MCF 10A (cell line): ENCODE measurements at regions not wholly inside any gene's neighbourhood (a gene's known extent, or its start where the extent isn't known, plus 50 kb on each side); places are given as distances from the start of the nearest gene placed in this dataset.

ENCODE experiments used
- BruUV-seq: library from RNA; stranded (reverse); fragments of 400-500 nt; replicated peaks from 2 replicates; lab custom pipeline; 2021; lab: Mats Ljungman, UMichigan
- CTCF ChIA-PET: fragments of 300-600 bp; sonication (Branson Sonifier 250); formaldehyde crosslinking; extraction: SDS; loops from one replicate; lab custom pipeline; 2021; ENCODE audit warnings: antibody characterized with exemption, inconsistent platforms; lab: Yijun Ruan, JAX
- POLR2A ChIA-PET: fragments of 300-600, 350-650 bp; sonication (Branson Sonifier 250); formaldehyde crosslinking; extraction: SDS; loops from one replicate; lab custom pipeline; 2020; ENCODE audit warnings: antibody characterized with exemption, inconsistent platforms; lab: Yijun Ruan, JAX
- DNase-seq: peaks from one replicate; pipeline ENCODE4 v3.0.0-alpha.2; 2018; ENCODE audit not compliant: unreplicated experiment
- H3K27ac Mint-ChIP-seq: one replicate; pipeline ENCODE4 v1.8.0; 2022; ENCODE audit warnings: mild to moderate bottlenecking, low read depth, mixed read lengths; ENCODE audit not compliant: unreplicated experiment
- H3K27me3 Mint-ChIP-seq: one replicate; pipeline ENCODE4 v1.8.0; 2022; ENCODE audit warnings: mixed read lengths; ENCODE audit not compliant: insufficient read depth, unreplicated experiment
- H3K36me3 Mint-ChIP-seq: one replicate; pipeline ENCODE4 v1.8.0; 2022; ENCODE audit warnings: mild to moderate bottlenecking, moderate library complexity, mixed read lengths; ENCODE audit not compliant: insufficient read depth, unreplicated experiment
- H3K4me1 Mint-ChIP-seq: one replicate; pipeline ENCODE4 v1.8.0; 2022; ENCODE audit warnings: mixed read lengths; ENCODE audit not compliant: insufficient read depth, unreplicated experiment
- H3K4me3 Mint-ChIP-seq: one replicate; pipeline ENCODE4 v1.8.0; 2022; ENCODE audit warnings: mild to moderate bottlenecking, moderate library complexity, mixed read lengths; ENCODE audit not compliant: unreplicated experiment
- H3K9me3 Mint-ChIP-seq: one replicate; pipeline ENCODE4 v1.8.0; 2022; ENCODE audit warnings: mixed read lengths; ENCODE audit not compliant: unreplicated experiment
- CTCF ChIP-seq: fragments of 200-600 bp; IDR thresholded peaks from one replicate; pipeline ENCODE4 v1.8.0; 2022; ENCODE audit warnings: antibody characterized with exemption, mild to moderate bottlenecking; ENCODE audit not compliant: unreplicated experiment
- intact Hi-C: fragments of 100-400 bp; cut with micrococcal nuclease; formaldehyde crosslinking; loops from 2 replicates; pipeline ENCODE4 v1.14.1; 2022

GRCh38 chr13:90690458-90691080 lies 656.9 kb upstream of the MIR17HG start:
- H3K27ac Mint-ChIP-seq, result no peak overlapping the region
- H3K9me3 Mint-ChIP-seq, result no peaks in the 10 kb centered on the region
- no peak for TF ChIP-seq CTCF
- no TSS peak for BruUV-seq
- no peak for DNase-seq
- H3K27me3 Mint-ChIP-seq, result no peaks in the 10 kb centered on the region
- intact Hi-C loops, result no loop called here
- ChIA-PET POLR2A (no interaction called here), CTCF (no interaction called here)
- no peak overlapping the region for H3K4me3 Mint-ChIP-seq
- H3K4me1 Mint-ChIP-seq, result no peaks in the 10 kb centered on the region
- H3K36me3 Mint-ChIP-seq, result no peaks in the 10 kb centered on the region

GRCh38 chr13:90696254-90696653 lies 651.2 kb upstream of the MIR17HG start:
- no TSS peak for BruUV-seq
- Mint-ChIP-seq H3K36me3 (no peaks in the 10 kb centered on the region), H3K9me3 (no peaks in the 10 kb centered on the region), H3K4me1 (peaks cover 6% of the 10 kb centered on the region), H3K27ac (no peak overlapping the region), H3K27me3 (no peaks in the 10 kb centered on the region), H3K4me3 (no peak overlapping the region)
- ChIA-PET CTCF (no interaction called here), POLR2A (no interaction called here)
- peak; percentile 71 for DNase-seq
- no peak for TF ChIP-seq CTCF
- intact Hi-C loops, result no loop called here

GRCh38 chr13:90696656-90697055 lies 650.8 kb upstream of the MIR17HG start:
- BruUV-seq, result no TSS peak
- CTCF ChIA-PET, result no interaction called here
- no peaks in the 10 kb centered on the region for H3K27me3 Mint-ChIP-seq
- TF ChIP-seq CTCF, result no peak
- DNase-seq, result peak; percentile 41
- no peak overlapping the region for H3K27ac Mint-ChIP-seq
- H3K4me3 Mint-ChIP-seq, result no peak overlapping the region
- H3K36me3 Mint-ChIP-seq, result no peaks in the 10 kb centered on the region
- H3K9me3 Mint-ChIP-seq, result no peaks in the 10 kb centered on the region
- intact Hi-C loops, result no loop called here
- POLR2A ChIA-PET, result no interaction called here
- peaks cover 6% of the 10 kb centered on the region for H3K4me1 Mint-ChIP-seq

- intact Hi-C loops, result no loop called here
These were observed 647.1 kb upstream of the MIR17HG start for GRCh38 chr13:90700340-90700739.

More at GRCh38 chr13:90700340-90700739, 647.1 kb upstream of the MIR17HG start:
- no TSS peak for BruUV-seq
- no peaks in the 10 kb centered on the region for H3K36me3 Mint-ChIP-seq
- CTCF ChIA-PET, result no interaction called here
- no peak overlapping the region for H3K4me3 Mint-ChIP-seq
- TF ChIP-seq CTCF, result no peak
- DNase-seq, result no peak
- no peaks in the 10 kb centered on the region for H3K9me3 Mint-ChIP-seq
- POLR2A ChIA-PET, result no interaction called here
- no peak overlapping the region for H3K27ac Mint-ChIP-seq
- H3K27me3 Mint-ChIP-seq, result no peaks in the 10 kb centered on the region
- peaks cover 6% of the 10 kb centered on the region for H3K4me1 Mint-ChIP-seq
